Keratinocyte (primary cell): ENCODE measurements at regions not wholly inside any gene's neighbourhood (a gene's known extent, or its start where the extent isn't known, plus 50 kb on each side); places are given as distances from the start of the nearest gene placed in this dataset.

ENCODE experiments used
- CTCF ChIP-seq, 3 experiments: IDR thresholded peaks in 1 of 3; conservative IDR thresholded peaks in 1 of 3; optimal IDR thresholded peaks in 1 of 3; 2 replicates in 2 of 3; 3 replicates in 1 of 3; pipeline versions ENCODE3 to v1.5.1; 2011; ENCODE audit warnings: low read length in 3 of 3, mild to moderate bottlenecking in 3 of 3, moderate library complexity in 2 of 3, control low read depth in 1 of 3, inconsistent platforms in 1 of 3; ENCODE audit not compliant: insufficient read depth in 2 of 3; ENCODE audit errors: extremely low read depth in 1 of 3
- EZH2 ChIP-seq: IDR thresholded peaks from one replicate; pipeline ENCODE4 v1.6.1; 2012; ENCODE audit warnings: inconsistent platforms, mild to moderate bottlenecking, low read length, moderate library complexity

- TF ChIP-seq EZH2 (no peak), CTCF (optimal IDR thresholded peaks at IDR 0.05 in 1 of 3, IDR thresholded peaks at IDR 0.05 in 1 of 3, conservative IDR thresholded peaks at IDR 0.05 in 1 of 3; ENCODE audit: extremely low read depth in 1 of 3, insufficient read depth in 2 of 3, low read length in 3 of 3) (no peak)
Measured at GRCh38 chr6:15775741-15776140, 112.9 kb upstream of the DTNBP1 start.
